Neural progenitor cell (in vitro differentiated cells): ENCODE measurements at regions not wholly inside any gene's neighbourhood (a gene's known extent, or its start where the extent isn't known, plus 50 kb on each side); places are given as distances from the start of the nearest gene placed in this dataset.

Experiments
- EZH2 ChIP-seq: fragments of 200-600 bp; sonication (generic); IDR thresholded peaks from 2 replicates; pipeline ENCODE4 v1.6.1; 2017; ENCODE audit warnings: antibody characterized with exemption, mild to moderate bottlenecking, moderate library complexity
- TF ChIP-seq, protein P1 (sequence below): fragments of 200-600 bp; sonication (generic); IDR thresholded peaks from 2 replicates; pipeline ENCODE4 v1.5.1; 2017; ENCODE audit warnings: antibody characterized with exemption, mild to moderate bottlenecking

DNA sequence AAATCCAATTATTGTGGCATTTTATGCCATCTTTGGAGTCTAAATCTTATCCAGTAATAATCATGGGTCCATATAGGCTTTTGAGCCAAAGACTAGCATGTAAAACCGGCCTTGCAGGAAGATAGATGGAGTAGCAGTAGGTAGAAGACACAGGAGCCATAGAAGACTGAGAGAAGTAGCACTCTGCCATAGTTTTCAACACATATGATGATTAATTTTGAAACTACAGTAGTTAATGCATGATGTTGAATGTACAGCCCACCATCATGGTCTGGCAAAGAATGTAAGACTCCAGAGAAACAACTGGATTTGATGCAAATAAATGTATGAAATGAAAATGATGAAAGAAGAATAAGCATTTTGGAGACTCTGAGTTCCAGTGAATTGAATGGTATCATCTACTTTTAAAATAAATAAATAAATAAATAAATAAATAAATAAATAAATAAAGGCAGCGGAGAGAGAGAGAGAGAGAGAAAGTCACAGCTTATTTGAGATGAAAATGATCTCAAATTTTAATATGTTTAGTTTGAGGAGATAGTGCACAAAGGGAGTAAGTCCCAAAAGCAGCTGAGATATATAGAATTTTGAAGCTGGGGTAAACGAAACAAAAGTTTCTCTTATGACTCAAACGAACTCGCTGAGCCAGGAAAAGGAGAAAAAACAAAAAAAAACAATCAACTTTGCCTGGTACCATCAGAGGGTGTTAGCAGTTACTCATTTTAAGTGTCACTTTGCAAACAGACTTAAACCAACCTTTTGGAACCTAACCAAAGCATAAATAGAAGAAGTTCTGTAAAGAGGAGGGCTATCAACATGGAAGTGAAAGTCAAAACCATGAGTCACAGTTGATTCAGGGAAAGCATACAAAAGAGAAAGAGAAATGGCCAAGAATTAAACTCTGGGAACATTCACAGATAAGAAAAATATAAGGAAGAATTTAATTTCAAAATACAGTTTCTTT lies 388.7 kb downstream of the CETN3 start:
- TF ChIP-seq EZH2, result no peak
- TF ChIP-seq, protein P1, sequence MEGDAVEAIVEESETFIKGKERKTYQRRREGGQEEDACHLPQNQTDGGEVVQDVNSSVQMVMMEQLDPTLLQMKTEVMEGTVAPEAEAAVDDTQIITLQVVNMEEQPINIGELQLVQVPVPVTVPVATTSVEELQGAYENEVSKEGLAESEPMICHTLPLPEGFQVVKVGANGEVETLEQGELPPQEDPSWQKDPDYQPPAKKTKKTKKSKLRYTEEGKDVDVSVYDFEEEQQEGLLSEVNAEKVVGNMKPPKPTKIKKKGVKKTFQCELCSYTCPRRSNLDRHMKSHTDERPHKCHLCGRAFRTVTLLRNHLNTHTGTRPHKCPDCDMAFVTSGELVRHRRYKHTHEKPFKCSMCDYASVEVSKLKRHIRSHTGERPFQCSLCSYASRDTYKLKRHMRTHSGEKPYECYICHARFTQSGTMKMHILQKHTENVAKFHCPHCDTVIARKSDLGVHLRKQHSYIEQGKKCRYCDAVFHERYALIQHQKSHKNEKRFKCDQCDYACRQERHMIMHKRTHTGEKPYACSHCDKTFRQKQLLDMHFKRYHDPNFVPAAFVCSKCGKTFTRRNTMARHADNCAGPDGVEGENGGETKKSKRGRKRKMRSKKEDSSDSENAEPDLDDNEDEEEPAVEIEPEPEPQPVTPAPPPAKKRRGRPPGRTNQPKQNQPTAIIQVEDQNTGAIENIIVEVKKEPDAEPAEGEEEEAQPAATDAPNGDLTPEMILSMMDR, result no peak
